CD14-positive monocyte (primary cell): ENCODE measurements at regions not wholly inside any gene's neighbourhood (a gene's known extent, or its start where the extent isn't known, plus 50 kb on each side); places are given as distances from the start of the nearest gene placed in this dataset.

Experiments
- DNase-seq, 3 donors: peaks; one replicate each; pipeline ENCODE4 v3.0.0-alpha.2; 2011 to 2022
- H2AFZ ChIP-seq: 2 replicates; pipeline ENCODE4 v1.6.0; 2012; ENCODE audit warnings: mild to moderate bottlenecking, low read depth, low read length, inconsistent platforms; ENCODE audit not compliant: insufficient read depth, poor library complexity, severe bottlenecking
- H3K27ac ChIP-seq, 2 donors: 1 replicate in 1 of 2; 2 replicates in 1 of 2; pipeline ENCODE4 v1.5.1; 2012 to 2013; ENCODE audit warnings: low read length in 2 of 2, control low read depth in 1 of 2, inconsistent platforms in 1 of 2, low read depth in 1 of 2, mild to moderate bottlenecking in 1 of 2
- H3K27me3 ChIP-seq, 2 donors: one replicate each; pipeline versions ENCODE4 v1.6.0 to v1.6.1; 2011 to 2013; ENCODE audit warnings: low read length in 2 of 2; ENCODE audit not compliant: control insufficient read depth in 2 of 2, insufficient read depth in 2 of 2
- H3K36me3 ChIP-seq, 2 donors: replicated peaks in 1 of 2; 1 replicate in 1 of 2; 2 replicates in 1 of 2; pipeline versions ENCODE4 v1.5.1 to v1.6.1; 2012 to 2013; ENCODE audit warnings: low read length in 2 of 2, control low read depth in 1 of 2, inconsistent platforms in 1 of 2, mild to moderate bottlenecking in 1 of 2; ENCODE audit not compliant: insufficient read depth in 2 of 2, control insufficient read depth in 1 of 2
- H3K4me1 ChIP-seq, 2 donors: 1 replicate in 1 of 2; 2 replicates in 1 of 2; pipeline versions ENCODE4 v1.5.1 to v1.6.1; 2012 to 2013; ENCODE audit warnings: low read length in 2 of 2, control low read depth in 1 of 2, inconsistent platforms in 1 of 2, mild to moderate bottlenecking in 1 of 2, moderate library complexity in 1 of 2; ENCODE audit not compliant: insufficient read depth in 2 of 2, control insufficient read depth in 1 of 2
- H3K4me2 ChIP-seq: replicated peaks from 2 replicates; pipeline ENCODE3; 2012; ENCODE audit warnings: low read length, moderate library complexity, mild to moderate bottlenecking; ENCODE audit not compliant: poor library complexity, severe bottlenecking; ENCODE audit errors: extremely low read depth
- H3K4me3 ChIP-seq, 3 experiments: fragments of 200-600 bp in 1 of 3; sonication (generic) in 1 of 3; replicated peaks in 1 of 3; 1 replicate in 2 of 3; 2 replicates in 1 of 3; pipeline ENCODE4 v1.5.1; 2011 to 2013; ENCODE audit warnings: low read length in 3 of 3, mild to moderate bottlenecking in 3 of 3, control low read depth in 2 of 3, low read depth in 2 of 3, inconsistent platforms in 1 of 3, moderate library complexity in 1 of 3
- H3K79me2 ChIP-seq: 2 replicates; pipeline ENCODE4 v1.6.0; 2012; ENCODE audit warnings: mild to moderate bottlenecking, control low read depth, inconsistent platforms, low read length, moderate library complexity; ENCODE audit not compliant: insufficient read depth
- H3K9ac ChIP-seq: 2 replicates; pipeline ENCODE4 v1.6.0; 2017; ENCODE audit warnings: low read length, mild to moderate bottlenecking; ENCODE audit not compliant: insufficient read depth, poor library complexity, severe bottlenecking
- H3K9me3 ChIP-seq, 2 donors: replicated peaks in 1 of 2; 1 replicate in 1 of 2; 2 replicates in 1 of 2; pipeline versions ENCODE4 v1.5.1 to v1.6.1; 2012 to 2013; ENCODE audit warnings: low read length in 2 of 2, control low read depth in 1 of 2; ENCODE audit not compliant: control insufficient read depth in 1 of 2, insufficient read depth in 1 of 2
- H4K20me1 ChIP-seq: 2 replicates; pipeline ENCODE4 v1.6.0; 2012; ENCODE audit warnings: mild to moderate bottlenecking, low read length, control low read depth, moderate library complexity; ENCODE audit not compliant: insufficient read depth
- H3K27ac Mint-ChIP-seq, 7 donors: one replicate each; pipeline ENCODE4 v1.8.0; 2020; ENCODE audit warnings: mild to moderate bottlenecking in 7 of 7, mixed read lengths in 7 of 7, moderate library complexity in 6 of 7, inconsistent platforms in 2 of 7
- H3K27me3 Mint-ChIP-seq, 3 donors: one replicate each; pipeline ENCODE4 v1.8.0; 2021 to 2022; ENCODE audit warnings: low read depth in 3 of 3, mild to moderate bottlenecking in 3 of 3, mixed read lengths in 3 of 3, moderate library complexity in 3 of 3, inconsistent platforms in 1 of 3
- H3K36me3 Mint-ChIP-seq, 2 donors: one replicate each; pipeline ENCODE4 v1.8.0; 2020; ENCODE audit warnings: mixed read lengths in 2 of 2, inconsistent platforms in 1 of 2, mild to moderate bottlenecking in 1 of 2
- H3K4me1 Mint-ChIP-seq: one replicate; pipeline ENCODE4 v1.8.0; 2020; ENCODE audit warnings: mild to moderate bottlenecking, mixed read lengths
- H3K4me3 Mint-ChIP-seq, 2 donors: one replicate each; pipeline ENCODE4 v1.8.0; 2020; ENCODE audit warnings: mild to moderate bottlenecking in 2 of 2, mixed read lengths in 2 of 2, moderate library complexity in 1 of 2
- H3K9me3 Mint-ChIP-seq, 7 donors: one replicate each; pipeline ENCODE4 v1.8.0; 2020 to 2022; ENCODE audit warnings: mixed read lengths in 7 of 7, mild to moderate bottlenecking in 6 of 7, moderate library complexity in 6 of 7, inconsistent platforms in 2 of 7
- WGBS: methylation state at CpG from one replicate; pipeline ENCODE4 v1.1.5; 2013; ENCODE audit warnings: missing lambda C conversion rate; ENCODE audit not compliant: insufficient coverage; 5-methylcytosine and 5-hydroxymethylcytosine counted together
- intact Hi-C, 2 donors: fragments of 100-400 bp; cut with micrococcal nuclease; formaldehyde crosslinking; loops; one replicate each; pipeline versions ENCODE4 v1.15.0 to v1.15.1; 2023
- TF ChIP-seq, protein P1 (sequence below): fragments of 200-600 bp; IDR thresholded peaks from one replicate; pipeline ENCODE4 v1.8.0; 2022; ENCODE audit warnings: antibody characterized with exemption, mild to moderate bottlenecking

GRCh38 chr12:103178366-103179080 lies 221.0 kb downstream of the ASCL1 start:
- intact Hi-C loops: no loop called here
- H3K36me3 ChIP-seq: no peaks in the 10 kb centered on the region
- Mint-ChIP-seq H3K36me3 (no peaks in the 10 kb centered on the region), H3K27ac (no peak overlapping the region), H3K4me1 (no peaks in the 10 kb centered on the region), H3K27me3 (peaks cover 0 to 2% (median 0%) of the 10 kb centered on the region in 3 donors), H3K9me3 (peaks cover 0 to 4% (median 0%) of the 10 kb centered on the region in 7 donors), H3K4me3 (no peak overlapping the region)
- no peaks in the 10 kb centered on the region for H3K79me2 ChIP-seq
- no peak overlapping the region for H2AFZ ChIP-seq
- H4K20me1 ChIP-seq: no peaks in the 10 kb centered on the region
- 85% methylated on average over 8 of the region's 14 CpGs for WGBS
- TF ChIP-seq, protein P1, sequence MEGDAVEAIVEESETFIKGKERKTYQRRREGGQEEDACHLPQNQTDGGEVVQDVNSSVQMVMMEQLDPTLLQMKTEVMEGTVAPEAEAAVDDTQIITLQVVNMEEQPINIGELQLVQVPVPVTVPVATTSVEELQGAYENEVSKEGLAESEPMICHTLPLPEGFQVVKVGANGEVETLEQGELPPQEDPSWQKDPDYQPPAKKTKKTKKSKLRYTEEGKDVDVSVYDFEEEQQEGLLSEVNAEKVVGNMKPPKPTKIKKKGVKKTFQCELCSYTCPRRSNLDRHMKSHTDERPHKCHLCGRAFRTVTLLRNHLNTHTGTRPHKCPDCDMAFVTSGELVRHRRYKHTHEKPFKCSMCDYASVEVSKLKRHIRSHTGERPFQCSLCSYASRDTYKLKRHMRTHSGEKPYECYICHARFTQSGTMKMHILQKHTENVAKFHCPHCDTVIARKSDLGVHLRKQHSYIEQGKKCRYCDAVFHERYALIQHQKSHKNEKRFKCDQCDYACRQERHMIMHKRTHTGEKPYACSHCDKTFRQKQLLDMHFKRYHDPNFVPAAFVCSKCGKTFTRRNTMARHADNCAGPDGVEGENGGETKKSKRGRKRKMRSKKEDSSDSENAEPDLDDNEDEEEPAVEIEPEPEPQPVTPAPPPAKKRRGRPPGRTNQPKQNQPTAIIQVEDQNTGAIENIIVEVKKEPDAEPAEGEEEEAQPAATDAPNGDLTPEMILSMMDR: no peak
- H3K9ac ChIP-seq: no peak overlapping the region
- H3K27ac ChIP-seq: no peak overlapping the region
- no peak for DNase-seq
- H3K4me3 ChIP-seq: no peak overlapping the region
- H3K9me3 ChIP-seq: no peaks in the 10 kb centered on the region
- H3K4me1 ChIP-seq: no peaks in the 10 kb centered on the region
- H3K4me2 ChIP-seq: no peak overlapping the region
- no peaks in the 10 kb centered on the region for H3K27me3 ChIP-seq

- no peaks in the 10 kb centered on the region for H3K4me1 Mint-ChIP-seq
- H3K27me3 ChIP-seq: no peaks in the 10 kb centered on the region
- H3K9me3 Mint-ChIP-seq: peaks cover 0 to 3% (median 0%) of the 10 kb centered on the region in 7 donors
- TF ChIP-seq, protein P1: no peak
- no peaks in the 10 kb centered on the region for H3K79me2 ChIP-seq
- H3K4me2 ChIP-seq: no peak overlapping the region
- H3K36me3 Mint-ChIP-seq: no peaks in the 10 kb centered on the region
- no peaks in the 10 kb centered on the region for H3K36me3 ChIP-seq
- 0% methylated on average over 1 of the region's 6 CpGs for WGBS
- H3K9me3 ChIP-seq: no peaks in the 10 kb centered on the region
- no peak overlapping the region for H2AFZ ChIP-seq
- H3K4me3 ChIP-seq: no peak overlapping the region
- no peaks in the 10 kb centered on the region for H3K4me1 ChIP-seq
- no peak for DNase-seq
- H3K9ac ChIP-seq: no peak overlapping the region
- no peak overlapping the region for H3K4me3 Mint-ChIP-seq
- H3K27ac Mint-ChIP-seq: no peak overlapping the region
- no peak overlapping the region for H3K27ac ChIP-seq
- intact Hi-C loops: no loop called here
- peaks cover 0 to 2% (median 0%) of the 10 kb centered on the region in 3 donors for H3K27me3 Mint-ChIP-seq
- H4K20me1 ChIP-seq: no peaks in the 10 kb centered on the region
These were observed 224.1 kb downstream of the ASCL1 start for GRCh38 chr12:103181366-103182152.
